Mesothelial cell of epicardium (in vitro differentiated cells): ENCODE measurements at regions not wholly inside any gene's neighbourhood (a gene's known extent, or its start where the extent isn't known, plus 50 kb on each side); places are given as distances from the start of the nearest gene placed in this dataset.
A peak's percentile ranks its signal among the peaks of the same experiment; 100 is the strongest.

Experiments used
- DNase-seq, 2 experiments: peaks; one replicate each; pipeline ENCODE4 v3.0.0; 2021; ENCODE audit warnings: low spot score in 2 of 2; ENCODE audit not compliant: unreplicated experiment in 2 of 2
- H3K27ac Mint-ChIP-seq: 2 replicates; pipeline ENCODE4 v1.8.0; 2021; ENCODE audit warnings: mixed read lengths
- H3K27me3 Mint-ChIP-seq: 2 replicates; pipeline ENCODE4 v1.8.0; 2021; ENCODE audit warnings: low read depth, mixed read lengths
- H3K36me3 Mint-ChIP-seq: 2 replicates; pipeline ENCODE4 v1.8.0; 2021; ENCODE audit warnings: mixed read lengths
- H3K4me1 Mint-ChIP-seq: 2 replicates; pipeline ENCODE4 v1.8.0; 2021; ENCODE audit warnings: mixed read lengths
- H3K4me3 Mint-ChIP-seq: 2 replicates; pipeline ENCODE4 v1.8.0; 2021; ENCODE audit warnings: mild to moderate bottlenecking, moderate library complexity, mixed read lengths
- H3K9me3 Mint-ChIP-seq: 2 replicates; pipeline ENCODE4 v1.8.0; 2021; ENCODE audit warnings: mixed read lengths
- CTCF ChIP-seq: fragments of 200-600 bp; sonication (generic); IDR thresholded peaks from one replicate; pipeline ENCODE4 v1.5.0; 2021; ENCODE audit warnings: antibody characterized with exemption; ENCODE audit not compliant: unreplicated experiment

- Mint-ChIP-seq H3K4me3 (no peak overlapping the region), H3K27ac (no peak overlapping the region), H3K36me3 (no peaks in the 10 kb centered on the region), H3K27me3 (peaks cover 6% of the 10 kb centered on the region), H3K4me1 (peaks cover 21% of the 10 kb centered on the region), H3K9me3 (no peaks in the 10 kb centered on the region)
- no peak for DNase-seq
- TF ChIP-seq CTCF: no peak
Observed at GRCh38 chr11:127108838-127109237, 108.3 kb upstream of the KIRREL3 start.

- Mint-ChIP-seq H3K36me3 (no peaks in the 10 kb centered on the region), H3K27ac (no peak overlapping the region), H3K4me3 (no peak overlapping the region), H3K4me1 (peaks cover 18% of the 10 kb centered on the region), H3K9me3 (no peaks in the 10 kb centered on the region), H3K27me3 (no peaks in the 10 kb centered on the region)
- no peak for DNase-seq
- TF ChIP-seq CTCF: no peak
Observed at GRCh38 chr11:127106938-127107337, 106.4 kb upstream of the KIRREL3 start.

DNA sequence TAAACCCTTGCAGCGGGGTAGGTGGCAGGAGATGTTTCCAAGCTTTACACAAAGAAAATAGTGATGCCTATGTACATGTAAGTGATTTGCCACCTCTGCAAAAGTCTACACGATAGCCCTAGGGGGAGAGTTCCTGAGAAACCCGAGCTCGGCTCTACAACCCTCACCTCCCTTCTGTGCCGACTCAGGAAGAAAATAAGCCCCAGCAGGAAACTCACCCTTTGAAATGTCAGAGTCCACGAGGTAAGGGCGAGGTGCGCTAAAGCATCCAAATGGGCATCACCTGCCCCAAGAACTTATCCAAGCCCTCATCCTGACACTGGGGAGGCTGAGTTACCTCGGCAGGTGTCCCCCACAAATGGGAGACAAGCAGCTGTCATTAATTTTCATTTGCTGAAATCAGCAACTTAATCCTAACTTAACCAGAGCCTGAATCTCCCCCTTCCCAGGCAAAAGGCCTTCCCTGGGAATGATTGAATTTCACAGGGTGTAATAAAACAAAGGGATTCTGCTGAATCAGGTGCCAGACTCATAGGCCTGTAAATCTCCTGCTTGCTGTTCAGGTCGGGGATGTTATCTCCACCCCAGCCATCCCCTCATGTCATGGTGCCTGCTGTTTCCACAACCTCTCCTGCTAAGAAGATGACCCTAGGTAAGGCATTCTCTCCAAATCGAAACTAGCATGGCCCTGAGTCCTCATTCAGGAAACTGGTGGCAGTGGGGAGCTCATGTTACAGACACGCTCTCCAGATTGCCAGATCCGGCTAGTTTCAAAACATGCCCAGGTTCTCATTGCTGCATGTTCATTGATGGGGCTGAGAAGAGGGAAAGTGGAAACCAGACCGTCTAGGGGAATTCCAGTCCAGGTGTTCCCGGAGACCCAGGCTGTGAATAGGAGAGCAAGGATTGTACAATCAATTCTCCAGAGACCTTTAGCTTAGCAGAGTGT, 105.3 kb upstream of the KIRREL3 start:
- no peak for TF ChIP-seq CTCF

GRCh38 chr11:127103586-127104388, 103.2 kb upstream of the KIRREL3 start:
- Mint-ChIP-seq H3K4me1 (peaks cover 13% of the 10 kb centered on the region), H3K27ac (no peak overlapping the region), H3K36me3 (no peaks in the 10 kb centered on the region), H3K4me3 (no peak overlapping the region), H3K9me3 (no peaks in the 10 kb centered on the region), H3K27me3 (no peaks in the 10 kb centered on the region)
- DNase-seq: no peak
- no peak for TF ChIP-seq CTCF

More for the DNA sequence above, 105.3 kb upstream of the KIRREL3 start:
- no peak for DNase-seq
- H3K36me3 Mint-ChIP-seq: no peaks in the 10 kb centered on the region
- H3K27me3 Mint-ChIP-seq: no peaks in the 10 kb centered on the region
- no peaks in the 10 kb centered on the region for H3K9me3 Mint-ChIP-seq
- H3K4me3 Mint-ChIP-seq: peak overlapping the region; percentile 13
- H3K27ac Mint-ChIP-seq: peak overlapping the region; percentile 60
- peaks cover 17% of the 10 kb centered on the region for H3K4me1 Mint-ChIP-seq

- H3K9me3 Mint-ChIP-seq: peaks cover 8% of the 10 kb centered on the region
- H3K4me3 Mint-ChIP-seq: no peak overlapping the region
- no peak overlapping the region for H3K27ac Mint-ChIP-seq
- no peaks in the 10 kb centered on the region for H3K4me1 Mint-ChIP-seq
- no peaks in the 10 kb centered on the region for H3K36me3 Mint-ChIP-seq
- no peak for DNase-seq
- TF ChIP-seq CTCF: no peak
- no peaks in the 10 kb centered on the region for H3K27me3 Mint-ChIP-seq
Observed at GRCh38 chr11:127098684-127099083, 98.1 kb upstream of the KIRREL3 start.
